OCI-LY7 (cell line): ENCODE measurements at regions not wholly inside any gene's neighbourhood (a gene's known extent, or its start where the extent isn't known, plus 50 kb on each side); places are given as distances from the start of the nearest gene placed in this dataset.

ENCODE experiments used
- BruUV-seq: library from RNA; stranded (reverse); fragments of 400-500 nt; replicated peaks from 2 replicates; lab custom pipeline; 2021; lab: Mats Ljungman, UMichigan
- CTCF ChIA-PET: fragments of 300-600 bp; sonication (Branson Sonifier 250); formaldehyde crosslinking; loops from one replicate; lab custom pipeline; 2022; ENCODE audit warnings: antibody characterized with exemption; ENCODE audit not compliant: unreplicated experiment; lab: Charles Lee
- POLR2A ChIA-PET: fragments of 300-600 bp; sonication (Branson Sonifier 250); formaldehyde crosslinking; loops from one replicate; lab custom pipeline; 2022; ENCODE audit warnings: antibody characterized with exemption; lab: Charles Lee
- DNase-seq: peaks from one replicate; pipeline ENCODE4 v3.0.0-alpha.2; 2015; ENCODE audit warnings: low spot score
- H2AFZ ChIP-seq: fragments of 200-600 bp; sonication (generic), shearing (Covaris generic); 2 replicates; pipeline ENCODE4 v1.6.1; 2014; ENCODE audit warnings: mild to moderate bottlenecking, antibody characterized with exemption, low read length, moderate library complexity
- H3K27ac ChIP-seq: fragments of 200-600 bp; sonication (generic); 2 replicates; pipeline ENCODE4 v1.5.1; 2014; ENCODE audit warnings: mixed run types, low read depth, mild to moderate bottlenecking, moderate library complexity, low read length, inconsistent platforms; ENCODE audit not compliant: poor library complexity, severe bottlenecking
- H3K36me3 ChIP-seq: fragments of 200-600 bp; sonication (generic); 2 replicates; pipeline ENCODE4 v1.6.1; 2014; ENCODE audit warnings: mild to moderate bottlenecking, antibody characterized with exemption, low read length, moderate library complexity, mixed read lengths; ENCODE audit not compliant: insufficient read depth
- H3K4me1 ChIP-seq: fragments of 200-600 bp; sonication (generic); 2 replicates; pipeline ENCODE4 v1.5.1; 2014; ENCODE audit warnings: mild to moderate bottlenecking, low read length; ENCODE audit not compliant: insufficient read depth, poor library complexity, severe bottlenecking
- H3K4me2 ChIP-seq: fragments of 200-600 bp; sonication (generic); 2 replicates; pipeline ENCODE4 v1.6.1; 2014; ENCODE audit warnings: mild to moderate bottlenecking, low read length
- H3K4me3 ChIP-seq: fragments of 200-600 bp; sonication (generic); 2 replicates; pipeline ENCODE4 v1.5.1; 2014; ENCODE audit warnings: mild to moderate bottlenecking, low read depth, low read length; ENCODE audit not compliant: poor library complexity, severe bottlenecking
- H3K79me2 ChIP-seq: fragments of 200-600 bp; sonication (generic); 2 replicates; pipeline ENCODE4 v1.6.1; 2016; ENCODE audit warnings: low read depth, mild to moderate bottlenecking, low read length, moderate library complexity, mixed read lengths; ENCODE audit not compliant: insufficient read depth
- H3K9me2 ChIP-seq: fragments of 200-600 bp; sonication (generic); 2 replicates; pipeline ENCODE4 v1.6.1; 2016; ENCODE audit warnings: mild to moderate bottlenecking, low read length, mixed read lengths; ENCODE audit not compliant: insufficient read depth
- H3K9me3 ChIP-seq: fragments of 200-600 bp; sonication (generic); 2 replicates; pipeline ENCODE4 v1.6.1; 2014; ENCODE audit warnings: mild to moderate bottlenecking, mixed run types, low read length, mixed read lengths
- H4K20me1 ChIP-seq: fragments of 200-600 bp; sonication (generic); 2 replicates; pipeline ENCODE4 v1.6.1; 2014; ENCODE audit warnings: mild to moderate bottlenecking, antibody characterized with exemption, low read length, moderate library complexity, mixed read lengths; ENCODE audit not compliant: insufficient read depth
- CTCF ChIP-seq: fragments of 200-600 bp; sonication (generic); conservative IDR thresholded peaks from 2 replicates; pipeline ENCODE4 v1.5.1; 2014; ENCODE audit warnings: mild to moderate bottlenecking, antibody characterized with exemption, low read length, moderate library complexity, mixed read lengths
- EZH2phosphoT487 ChIP-seq: fragments of 200-600 bp; sonication (generic); IDR thresholded peaks from 2 replicates; pipeline ENCODE4 v1.6.1; 2018; ENCODE audit warnings: low read depth, borderline replicate concordance, mild to moderate bottlenecking, mixed run types, antibody characterized with exemption, low read length, moderate library complexity, mixed read lengths
- intact Hi-C: fragments of 100-400 bp; cut with micrococcal nuclease; formaldehyde crosslinking; loops from one replicate; pipeline ENCODE4 v1.10.0; 2022; ENCODE audit not compliant: unreplicated experiment

- intact Hi-C loops = no loop called here
- Histone ChIP-seq H3K4me2 (no peak overlapping the region), H3K9me3 (no peaks in the 10 kb centered on the region), H3K4me3 (no peak overlapping the region), H3K4me1 (no peaks in the 10 kb centered on the region), H3K79me2 (no peaks in the 10 kb centered on the region), H2AFZ (no peak overlapping the region), H3K36me3 (no peaks in the 10 kb centered on the region), H3K9me2 (no peaks in the 10 kb centered on the region), H3K27ac (no peak overlapping the region), H4K20me1 (no peaks in the 10 kb centered on the region)
- no TSS peak for BruUV-seq
- CTCF ChIA-PET = no interaction called here
- POLR2A ChIA-PET = no interaction called here
- no peak for TF ChIP-seq EZH2phosphoT487
- no peak for TF ChIP-seq CTCF
- no peak for DNase-seq
Observed at GRCh38 chr5:52469835-52470234, 317.9 kb upstream of the ITGA1 start.

GRCh38 chr5:52476346-52476745 lies 311.4 kb upstream of the ITGA1 start:
- TF ChIP-seq CTCF (no peak), EZH2phosphoT487 (no peak)
- no peak for DNase-seq
- no TSS peak for BruUV-seq
- Histone ChIP-seq H3K4me1 (no peaks in the 10 kb centered on the region), H3K79me2 (no peaks in the 10 kb centered on the region), H3K27ac (no peak overlapping the region), H3K9me2 (0 out of 2 replicates have a peak, but pooled peaks cover 2% of the 10 kb centered on the region), H4K20me1 (no peaks in the 10 kb centered on the region), H3K36me3 (no peaks in the 10 kb centered on the region), H3K9me3 (no peaks in the 10 kb centered on the region), H2AFZ (no peak overlapping the region), H3K4me3 (no peak overlapping the region), H3K4me2 (no peak overlapping the region)
- intact Hi-C loops = no loop called here
- ChIA-PET CTCF (no interaction called here), POLR2A (no interaction called here)

GRCh38 chr5:52481201-52481600 lies 306.5 kb upstream of the ITGA1 start:
- H3K4me3 ChIP-seq = no peak overlapping the region
- ChIA-PET CTCF (no interaction called here), POLR2A (no interaction called here)
- DNase-seq = no peak
- H3K4me1 ChIP-seq = no peaks in the 10 kb centered on the region
- 0 out of 2 replicates have a peak, but pooled peaks cover 2% of the 10 kb centered on the region for H3K9me2 ChIP-seq
- no peaks in the 10 kb centered on the region for H4K20me1 ChIP-seq
- no peaks in the 10 kb centered on the region for H3K79me2 ChIP-seq
- H3K9me3 ChIP-seq = no peaks in the 10 kb centered on the region
- no peak overlapping the region for H3K4me2 ChIP-seq
- no peak for TF ChIP-seq EZH2phosphoT487
- TF ChIP-seq CTCF = no peak
- no TSS peak for BruUV-seq
- intact Hi-C loops = no loop called here
- H2AFZ ChIP-seq = no peak overlapping the region
- no peak overlapping the region for H3K27ac ChIP-seq
- no peaks in the 10 kb centered on the region for H3K36me3 ChIP-seq
